OCI-LY7 (cell line): ENCODE measurements at regions not wholly inside any gene's neighbourhood (a gene's known extent, or its start where the extent isn't known, plus 50 kb on each side); places are given as distances from the start of the nearest gene placed in this dataset.

Experiments
- BruUV-seq: library from RNA; stranded (reverse); fragments of 400-500 nt; replicated peaks from 2 replicates; lab custom pipeline; 2021; lab: Mats Ljungman, UMichigan
- CTCF ChIA-PET: fragments of 300-600 bp; sonication (Branson Sonifier 250); formaldehyde crosslinking; loops from one replicate; lab custom pipeline; 2022; ENCODE audit warnings: antibody characterized with exemption; ENCODE audit not compliant: unreplicated experiment; lab: Charles Lee
- POLR2A ChIA-PET: fragments of 300-600 bp; sonication (Branson Sonifier 250); formaldehyde crosslinking; loops from one replicate; lab custom pipeline; 2022; ENCODE audit warnings: antibody characterized with exemption; lab: Charles Lee
- DNase-seq: peaks from one replicate; pipeline ENCODE4 v3.0.0-alpha.2; 2015; ENCODE audit warnings: low spot score
- H2AFZ ChIP-seq: fragments of 200-600 bp; sonication (generic), shearing (Covaris generic); 2 replicates; pipeline ENCODE4 v1.6.1; 2014; ENCODE audit warnings: mild to moderate bottlenecking, antibody characterized with exemption, low read length, moderate library complexity
- H3K27ac ChIP-seq: fragments of 200-600 bp; sonication (generic); 2 replicates; pipeline ENCODE4 v1.5.1; 2014; ENCODE audit warnings: mixed run types, low read depth, mild to moderate bottlenecking, moderate library complexity, low read length, inconsistent platforms; ENCODE audit not compliant: poor library complexity, severe bottlenecking
- H3K36me3 ChIP-seq: fragments of 200-600 bp; sonication (generic); 2 replicates; pipeline ENCODE4 v1.6.1; 2014; ENCODE audit warnings: mild to moderate bottlenecking, antibody characterized with exemption, low read length, moderate library complexity, mixed read lengths; ENCODE audit not compliant: insufficient read depth
- H3K4me1 ChIP-seq: fragments of 200-600 bp; sonication (generic); 2 replicates; pipeline ENCODE4 v1.5.1; 2014; ENCODE audit warnings: mild to moderate bottlenecking, low read length; ENCODE audit not compliant: insufficient read depth, poor library complexity, severe bottlenecking
- H3K4me2 ChIP-seq: fragments of 200-600 bp; sonication (generic); 2 replicates; pipeline ENCODE4 v1.6.1; 2014; ENCODE audit warnings: mild to moderate bottlenecking, low read length
- H3K4me3 ChIP-seq: fragments of 200-600 bp; sonication (generic); 2 replicates; pipeline ENCODE4 v1.5.1; 2014; ENCODE audit warnings: mild to moderate bottlenecking, low read depth, low read length; ENCODE audit not compliant: poor library complexity, severe bottlenecking
- H3K79me2 ChIP-seq: fragments of 200-600 bp; sonication (generic); 2 replicates; pipeline ENCODE4 v1.6.1; 2016; ENCODE audit warnings: low read depth, mild to moderate bottlenecking, low read length, moderate library complexity, mixed read lengths; ENCODE audit not compliant: insufficient read depth
- H3K9me2 ChIP-seq: fragments of 200-600 bp; sonication (generic); 2 replicates; pipeline ENCODE4 v1.6.1; 2016; ENCODE audit warnings: mild to moderate bottlenecking, low read length, mixed read lengths; ENCODE audit not compliant: insufficient read depth
- H3K9me3 ChIP-seq: fragments of 200-600 bp; sonication (generic); 2 replicates; pipeline ENCODE4 v1.6.1; 2014; ENCODE audit warnings: mild to moderate bottlenecking, mixed run types, low read length, mixed read lengths
- H4K20me1 ChIP-seq: fragments of 200-600 bp; sonication (generic); 2 replicates; pipeline ENCODE4 v1.6.1; 2014; ENCODE audit warnings: mild to moderate bottlenecking, antibody characterized with exemption, low read length, moderate library complexity, mixed read lengths; ENCODE audit not compliant: insufficient read depth
- CTCF ChIP-seq: fragments of 200-600 bp; sonication (generic); conservative IDR thresholded peaks from 2 replicates; pipeline ENCODE4 v1.5.1; 2014; ENCODE audit warnings: mild to moderate bottlenecking, antibody characterized with exemption, low read length, moderate library complexity, mixed read lengths
- EZH2phosphoT487 ChIP-seq: fragments of 200-600 bp; sonication (generic); IDR thresholded peaks from 2 replicates; pipeline ENCODE4 v1.6.1; 2018; ENCODE audit warnings: low read depth, borderline replicate concordance, mild to moderate bottlenecking, mixed run types, antibody characterized with exemption, low read length, moderate library complexity, mixed read lengths
- intact Hi-C: fragments of 100-400 bp; cut with micrococcal nuclease; formaldehyde crosslinking; loops from one replicate; pipeline ENCODE4 v1.10.0; 2022; ENCODE audit not compliant: unreplicated experiment

GRCh38 chr9:134489621-134490408, 151.8 kb upstream of the COL5A1 start:
- H3K4me1 ChIP-seq = no peaks in the 10 kb centered on the region
- intact Hi-C loops = no loop called here
- no peak overlapping the region for H3K4me2 ChIP-seq
- ChIA-PET POLR2A (no interaction called here), CTCF (no interaction called here)
- H3K4me3 ChIP-seq = no peak overlapping the region
- no peaks in the 10 kb centered on the region for H3K9me2 ChIP-seq
- no peak for TF ChIP-seq EZH2phosphoT487
- TF ChIP-seq CTCF = no peak
- H4K20me1 ChIP-seq = no peaks in the 10 kb centered on the region
- no peak overlapping the region for H3K27ac ChIP-seq
- no peaks in the 10 kb centered on the region for H3K36me3 ChIP-seq
- no peaks in the 10 kb centered on the region for H3K9me3 ChIP-seq
- H3K79me2 ChIP-seq = no peaks in the 10 kb centered on the region
- DNase-seq = no peak
- BruUV-seq = no TSS peak
- H2AFZ ChIP-seq = no peak overlapping the region

GRCh38 chr9:134490446-134490845, 151.2 kb upstream of the COL5A1 start:
- POLR2A ChIA-PET = no interaction called here
- Histone ChIP-seq H4K20me1 (no peaks in the 10 kb centered on the region), H3K27ac (no peak overlapping the region), H3K4me1 (no peaks in the 10 kb centered on the region), H3K9me3 (no peaks in the 10 kb centered on the region), H3K4me2 (no peak overlapping the region), H3K36me3 (no peaks in the 10 kb centered on the region), H2AFZ (no peak overlapping the region), H3K9me2 (no peaks in the 10 kb centered on the region), H3K79me2 (no peaks in the 10 kb centered on the region), H3K4me3 (no peak overlapping the region)
- BruUV-seq = no TSS peak
- CTCF ChIA-PET = no interaction called here
- intact Hi-C loops = no loop called here
- no peak for TF ChIP-seq EZH2phosphoT487
- TF ChIP-seq CTCF = no peak
- DNase-seq = no peak

GRCh38 chr9:134491196-134491835, 150.3 kb upstream of the COL5A1 start:
- TF ChIP-seq CTCF (no peak), EZH2phosphoT487 (no peak)
- H3K4me2 ChIP-seq = no peak overlapping the region
- ChIA-PET POLR2A (no interaction called here), CTCF (no interaction called here)
- no peaks in the 10 kb centered on the region for H3K9me3 ChIP-seq
- no peaks in the 10 kb centered on the region for H3K9me2 ChIP-seq
- H2AFZ ChIP-seq = no peak overlapping the region
- H3K36me3 ChIP-seq = no peaks in the 10 kb centered on the region
- H3K4me3 ChIP-seq = no peak overlapping the region
- H3K27ac ChIP-seq = no peak overlapping the region
- H3K4me1 ChIP-seq = no peaks in the 10 kb centered on the region
- no peak for DNase-seq
- BruUV-seq = no TSS peak
- H3K79me2 ChIP-seq = no peaks in the 10 kb centered on the region
- H4K20me1 ChIP-seq = no peaks in the 10 kb centered on the region
- intact Hi-C loops = no loop called here
